SK-N-SH treated with all-trans-retinoic acid at 6 μM for 48 hours (cell line): ENCODE measurements at regions not wholly inside any gene's neighbourhood (a gene's known extent, or its start where the extent isn't known, plus 50 kb on each side); places are given as distances from the start of the nearest gene placed in this dataset.

Source experiments
- ARNTL ChIP-seq: fragments of 450-650 bp; formaldehyde crosslinking; IDR thresholded peaks from 2 replicates; pipeline ENCODE4 v1.5.0; 2020; ENCODE audit warnings: low read depth, mild to moderate bottlenecking, moderate library complexity, borderline replicate concordance
- GLIS3 ChIP-seq: fragments of 250-450 bp; sonication (Bioruptor Pico); IDR thresholded peaks from 2 replicates; pipeline ENCODE4 v1.5.0; 2020; ENCODE audit warnings: mild to moderate bottlenecking, moderate library complexity
- POU6F1 ChIP-seq: fragments of 250-450 bp; sonication (Bioruptor Pico); IDR thresholded peaks from 2 replicates; pipeline ENCODE4 v1.8.0; 2021; ENCODE audit warnings: low read depth, mild to moderate bottlenecking, moderate library complexity, borderline replicate concordance
- RARB ChIP-seq: fragments of 250-450 bp; sonication (Bioruptor Pico); IDR thresholded peaks from 2 replicates; pipeline ENCODE4 v1.8.0; 2021; ENCODE audit warnings: mild to moderate bottlenecking, moderate library complexity
- ZFP30 ChIP-seq: fragments of 450-650 bp; formaldehyde crosslinking; IDR thresholded peaks from 2 replicates; pipeline ENCODE4 v1.5.0; 2022; ENCODE audit warnings: mild to moderate bottlenecking, moderate library complexity
- ZNF8 ChIP-seq: fragments of 450-650 bp; formaldehyde crosslinking; IDR thresholded peaks from 2 replicates; pipeline ENCODE4 v1.5.0; 2020; ENCODE audit warnings: mild to moderate bottlenecking, moderate library complexity
- TF ChIP-seq, protein P1 (sequence below): fragments of 250-450 bp; sonication (Bioruptor Pico); IDR thresholded peaks from 2 replicates; pipeline ENCODE4 v1.8.0; 2020; ENCODE audit warnings: mild to moderate bottlenecking, moderate library complexity, borderline replicate concordance

GRCh38 chr3:151556596-151556995 lies 95.7 kb upstream of the IGSF10 start:
- TF ChIP-seq ZNF8 (no peak), ARNTL (CRISPR knock-in tag) (no peak), POU6F1 (no peak), RARB (CRISPR knock-in tag) (no peak), GLIS3 (CRISPR knock-in tag) (no peak), ZFP30 (no peak)
- TF ChIP-seq, protein P1, sequence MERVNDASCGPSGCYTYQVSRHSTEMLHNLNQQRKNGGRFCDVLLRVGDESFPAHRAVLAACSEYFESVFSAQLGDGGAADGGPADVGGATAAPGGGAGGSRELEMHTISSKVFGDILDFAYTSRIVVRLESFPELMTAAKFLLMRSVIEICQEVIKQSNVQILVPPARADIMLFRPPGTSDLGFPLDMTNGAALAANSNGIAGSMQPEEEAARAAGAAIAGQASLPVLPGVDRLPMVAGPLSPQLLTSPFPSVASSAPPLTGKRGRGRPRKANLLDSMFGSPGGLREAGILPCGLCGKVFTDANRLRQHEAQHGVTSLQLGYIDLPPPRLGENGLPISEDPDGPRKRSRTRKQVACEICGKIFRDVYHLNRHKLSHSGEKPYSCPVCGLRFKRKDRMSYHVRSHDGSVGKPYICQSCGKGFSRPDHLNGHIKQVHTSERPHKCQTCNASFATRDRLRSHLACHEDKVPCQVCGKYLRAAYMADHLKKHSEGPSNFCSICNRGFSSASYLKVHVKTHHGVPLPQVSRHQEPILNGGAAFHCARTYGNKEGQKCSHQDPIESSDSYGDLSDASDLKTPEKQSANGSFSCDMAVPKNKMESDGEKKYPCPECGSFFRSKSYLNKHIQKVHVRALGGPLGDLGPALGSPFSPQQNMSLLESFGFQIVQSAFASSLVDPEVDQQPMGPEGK (CRISPR knock-in tag): no peak
